H9 (cell line): ENCODE measurements at regions not wholly inside any gene's neighbourhood (a gene's known extent, or its start where the extent isn't known, plus 50 kb on each side); places are given as distances from the start of the nearest gene placed in this dataset.

ENCODE experiments used
- DNase-seq: peaks from one replicate; pipeline ENCODE4 v3.0.0-alpha.2; 2017
- H2AFZ ChIP-seq: one replicate; pipeline ENCODE4 v1.6.1; 2013; ENCODE audit warnings: mild to moderate bottlenecking, low read length, control low read depth, moderate library complexity
- H2AK5ac ChIP-seq: 2 replicates; pipeline ENCODE4 v1.6.1; 2013; ENCODE audit warnings: low read length, control low read depth, mixed read lengths; ENCODE audit not compliant: insufficient read length
- H2BK120ac ChIP-seq: one replicate; pipeline ENCODE4 v1.6.1; 2013; ENCODE audit warnings: low read depth, mild to moderate bottlenecking, low read length, control low read depth, inconsistent platforms; ENCODE audit not compliant: poor library complexity, severe bottlenecking
- H2BK12ac ChIP-seq: 2 replicates; pipeline ENCODE4 v1.6.1; 2013; ENCODE audit warnings: low read length, control low read depth, mixed read lengths, low read depth; ENCODE audit not compliant: insufficient read length
- H2BK15ac ChIP-seq: 2 replicates; pipeline ENCODE4 v1.6.1; 2013; ENCODE audit warnings: low read depth, low read length, control low read depth
- H2BK20ac ChIP-seq: one replicate; pipeline ENCODE4 v1.6.1; 2013; ENCODE audit warnings: low read depth, mild to moderate bottlenecking, low read length, control low read depth, inconsistent platforms; ENCODE audit not compliant: poor library complexity, severe bottlenecking
- H2BK5ac ChIP-seq: 2 replicates; pipeline ENCODE4 v1.6.1; 2013; ENCODE audit warnings: low read length, control low read depth, mixed read lengths; ENCODE audit not compliant: insufficient read length
- H3K14ac ChIP-seq: 2 replicates; pipeline ENCODE4 v1.6.1; 2013; ENCODE audit warnings: low read length, control low read depth; ENCODE audit not compliant: insufficient read depth
- H3K18ac ChIP-seq: 2 replicates; pipeline ENCODE4 v1.6.1; 2013; ENCODE audit warnings: low read depth, mild to moderate bottlenecking, mixed read lengths, low read length, control low read depth; ENCODE audit not compliant: insufficient read length
- H3K23ac ChIP-seq: 2 replicates; pipeline ENCODE4 v1.6.1; 2013; ENCODE audit warnings: low read length, control low read depth, mixed read lengths, low read depth; ENCODE audit not compliant: insufficient read length
- H3K23me2 ChIP-seq: 2 replicates; pipeline ENCODE4 v1.6.1; 2013; ENCODE audit warnings: low read depth, mild to moderate bottlenecking, mixed read lengths, low read length, control low read depth; ENCODE audit not compliant: insufficient read length, poor library complexity, severe bottlenecking
- H3K27ac ChIP-seq: 2 replicates; pipeline ENCODE4 v1.5.1; 2013; ENCODE audit warnings: low read length, control low read depth, mixed read lengths, low read depth; ENCODE audit not compliant: insufficient read length
- H3K27me3 ChIP-seq: 2 replicates; pipeline ENCODE4 v1.6.1; 2013; ENCODE audit warnings: low read length, control low read depth, inconsistent platforms; ENCODE audit not compliant: insufficient read depth
- H3K4ac ChIP-seq: 2 replicates; pipeline ENCODE4 v1.6.1; 2013; ENCODE audit warnings: low read depth, mild to moderate bottlenecking, control low read depth, inconsistent platforms, low read length, moderate library complexity
- H3K4me1 ChIP-seq: 2 replicates; pipeline ENCODE4 v1.6.1; 2013; ENCODE audit warnings: low read length, control low read depth, inconsistent platforms; ENCODE audit not compliant: insufficient read depth
- H3K4me2 ChIP-seq: 2 replicates; pipeline ENCODE4 v1.6.1; 2013; ENCODE audit warnings: low read length, control low read depth, mixed read lengths; ENCODE audit not compliant: insufficient read length, insufficient read depth
- H3K56ac ChIP-seq: 2 replicates; pipeline ENCODE4 v1.6.1; 2013; ENCODE audit warnings: low read depth, mild to moderate bottlenecking, mixed read lengths, low read length, control low read depth; ENCODE audit not compliant: insufficient read length
- H3K79me1 ChIP-seq: 2 replicates; pipeline ENCODE4 v1.6.1; 2013; ENCODE audit warnings: low read depth, mild to moderate bottlenecking, moderate library complexity, low read length, control low read depth, inconsistent platforms; ENCODE audit not compliant: insufficient read depth, poor library complexity, severe bottlenecking
- H3K79me2 ChIP-seq: 2 replicates; pipeline ENCODE4 v1.6.1; 2013; ENCODE audit warnings: low read length, control low read depth, inconsistent platforms; ENCODE audit not compliant: insufficient read depth
- H3K9ac ChIP-seq: 2 replicates; pipeline ENCODE4 v1.6.1; 2013; ENCODE audit warnings: low read length, control low read depth, mixed read lengths; ENCODE audit not compliant: insufficient read length; ENCODE audit errors: extremely low read depth
- H3K9me3 ChIP-seq: one replicate; pipeline ENCODE4 v1.6.1; 2013; ENCODE audit warnings: low read depth, low read length, inconsistent platforms; ENCODE audit not compliant: control insufficient read depth
- H3T11ph ChIP-seq: one replicate; pipeline ENCODE4 v1.6.1; 2013; ENCODE audit warnings: mild to moderate bottlenecking, low read length, control low read depth, inconsistent platforms
- H4K20me1 ChIP-seq: one replicate; pipeline ENCODE4 v1.6.1; 2013; ENCODE audit not compliant: control insufficient read depth, insufficient read length, insufficient read depth
- H4K5ac ChIP-seq: 2 replicates; pipeline ENCODE4 v1.6.1; 2013; ENCODE audit warnings: low read depth, mild to moderate bottlenecking, mixed read lengths, low read length, control low read depth; ENCODE audit not compliant: insufficient read length
- H4K8ac ChIP-seq: replicated peaks from 2 replicates; pipeline ENCODE4 v1.6.1; 2013; ENCODE audit warnings: low read length, control low read depth, mixed read lengths, low read depth; ENCODE audit not compliant: insufficient read length
- H4K91ac ChIP-seq: 2 replicates; pipeline ENCODE4 v1.6.1; 2013; ENCODE audit warnings: low read depth, mild to moderate bottlenecking, moderate library complexity, mixed read lengths, low read length, control low read depth; ENCODE audit not compliant: insufficient read length
- H3K27ac Mint-ChIP-seq, 3 experiments: 2 replicates in 2 of 3; 3 replicates in 1 of 3; pipeline ENCODE4 v1.8.0; 2020 to 2021; ENCODE audit warnings: mixed read lengths in 3 of 3, mild to moderate bottlenecking in 1 of 3, moderate library complexity in 1 of 3
- H3K27me3 Mint-ChIP-seq: 2 replicates; pipeline ENCODE4 v1.8.0; 2021; ENCODE audit warnings: low read depth, mild to moderate bottlenecking, moderate library complexity, mixed read lengths
- H3K36me3 Mint-ChIP-seq, 3 experiments: 2 replicates in 2 of 3; 3 replicates in 1 of 3; pipeline ENCODE4 v1.8.0; 2020 to 2021; ENCODE audit warnings: low read depth in 3 of 3, mixed read lengths in 3 of 3; ENCODE audit not compliant: insufficient read depth in 1 of 3
- H3K4me1 Mint-ChIP-seq, 2 experiments: 2 replicates each; pipeline ENCODE4 v1.8.0; 2020; ENCODE audit warnings: mixed read lengths in 2 of 2
- H3K4me3 Mint-ChIP-seq, 2 experiments: 2 replicates in 1 of 2; 3 replicates in 1 of 2; pipeline ENCODE4 v1.8.0; 2020 to 2021; ENCODE audit warnings: mild to moderate bottlenecking in 2 of 2, mixed read lengths in 2 of 2, moderate library complexity in 1 of 2
- H3K9me3 Mint-ChIP-seq, 2 experiments: 2 replicates in 1 of 2; 3 replicates in 1 of 2; pipeline ENCODE4 v1.8.0; 2020; ENCODE audit warnings: mild to moderate bottlenecking in 2 of 2, mixed read lengths in 2 of 2, moderate library complexity in 1 of 2
- CTCF ChIP-seq: fragments of 200-600 bp; sonication (generic); conservative IDR thresholded peaks from 3 replicates; pipeline ENCODE4 v1.8.0; 2021; ENCODE audit warnings: antibody characterized with exemption, mild to moderate bottlenecking
- WGBS: extraction: QIAGEN DNeasy Blood & Tissue Kit; methylation state at CpG from one replicate; pipeline ENCODE4 v1.1.7; 2013; ENCODE audit warnings: missing lambda C conversion rate, low lambda C conversion rate, mixed read lengths; ENCODE audit not compliant: insufficient read length; ENCODE audit errors: extremely low coverage; 5-methylcytosine and 5-hydroxymethylcytosine counted together

DNA sequence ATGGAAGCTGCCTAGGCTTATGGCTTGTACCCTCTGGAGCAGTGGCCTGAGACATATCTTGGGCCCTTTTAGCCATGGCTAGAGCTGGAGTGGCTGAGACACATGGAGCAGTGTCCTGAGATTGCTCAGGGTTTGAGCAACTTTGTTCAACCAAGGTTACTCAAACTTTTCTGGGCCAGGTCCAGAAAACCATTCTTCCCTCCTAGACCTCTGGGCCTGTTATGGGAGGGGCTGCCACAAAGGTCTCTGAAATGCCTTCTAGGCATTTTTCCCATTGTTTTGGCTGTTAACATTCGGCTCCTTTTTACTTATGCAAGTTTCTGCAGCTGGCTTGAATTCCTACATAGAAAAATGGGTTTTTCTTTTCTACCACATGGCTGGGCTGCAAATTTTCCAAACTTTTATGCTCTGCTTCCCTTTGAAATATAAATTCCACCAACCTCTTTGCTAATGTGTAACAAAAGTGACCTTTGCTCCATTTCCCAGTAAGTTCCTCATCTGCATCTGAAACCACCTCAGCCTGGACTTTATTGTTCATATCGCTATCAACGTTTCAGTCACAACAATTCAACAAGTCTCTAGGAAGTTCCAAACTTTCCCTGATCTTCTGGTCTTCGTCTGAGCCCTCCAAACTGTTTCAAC is 84.9 kb upstream of the MAP4K3 start:
- Histone ChIP-seq H3K79me1 (no peaks in the 10 kb centered on the region), H3T11ph (no peak overlapping the region), H3K27me3 (no peaks in the 10 kb centered on the region), H4K5ac (no peak overlapping the region), H4K91ac (no peak overlapping the region), H3K9ac (no peak overlapping the region), H3K18ac (no peak overlapping the region), H2BK20ac (no peak overlapping the region), H3K4me1 (peaks cover 11% of the 10 kb centered on the region; the same call in 1 of the 2 replicates), H3K4ac (no peak overlapping the region), H3K14ac (no peak overlapping the region), H3K9me3 (peaks cover 29% of the 10 kb centered on the region), H2BK12ac (no peak overlapping the region), H4K20me1 (no peaks in the 10 kb centered on the region), H3K27ac (no peak overlapping the region), H2BK5ac (no peak overlapping the region), H3K23me2 (no peaks in the 10 kb centered on the region), H2BK15ac (no peak overlapping the region), H3K4me2 (no peak overlapping the region), H2AFZ (no peak overlapping the region), H3K79me2 (no peaks in the 10 kb centered on the region), H3K56ac (no peak overlapping the region), H3K23ac (no peak overlapping the region), H2BK120ac (no peak overlapping the region), H4K8ac (no peak overlapping the region), H2AK5ac (no peak overlapping the region)
- DNase-seq = no peak
- Mint-ChIP-seq H3K4me1 (peaks cover 18 to 23% of the 10 kb centered on the region in 2 experiments), H3K36me3 (peaks cover 31 to 49% (median 34%) of the 10 kb centered on the region in 3 experiments), H3K27me3 (no peaks in the 10 kb centered on the region), H3K9me3 (peaks cover 23 to 42% of the 10 kb centered on the region in 2 experiments), H3K27ac (no peak overlapping the region), H3K4me3 (no peak overlapping the region)
- no peak for TF ChIP-seq CTCF
- no CpG with 5 or more reads among the region's 4 CpGs for WGBS
